ENCODE measurements at regions not wholly inside any gene's neighbourhood (a gene's known extent, or its start where the extent isn't known, plus 50 kb on each side); places are given as distances from the start of the nearest gene placed in this dataset.

DNA sequence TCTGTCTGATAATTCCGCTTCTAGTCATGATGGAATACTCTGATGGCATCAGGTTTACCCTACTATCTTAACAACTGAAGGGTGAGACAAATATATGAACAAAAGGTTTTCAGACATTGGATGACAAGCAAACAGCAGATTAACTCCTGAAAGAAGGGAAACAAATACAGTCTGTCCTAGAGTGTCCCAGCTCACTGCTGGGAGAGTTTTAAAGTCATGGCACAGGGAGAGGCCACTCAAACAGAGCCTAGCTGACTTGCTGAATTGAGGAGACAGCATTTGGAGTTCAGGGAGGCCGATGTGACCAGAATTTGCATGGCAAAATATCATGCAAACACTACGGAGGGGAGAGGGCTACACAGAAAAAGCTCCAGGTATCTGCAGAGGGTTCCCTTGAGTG lies 73.1 kb downstream of the MDH2 start:
- TF ChIP-seq, protein P1, sequence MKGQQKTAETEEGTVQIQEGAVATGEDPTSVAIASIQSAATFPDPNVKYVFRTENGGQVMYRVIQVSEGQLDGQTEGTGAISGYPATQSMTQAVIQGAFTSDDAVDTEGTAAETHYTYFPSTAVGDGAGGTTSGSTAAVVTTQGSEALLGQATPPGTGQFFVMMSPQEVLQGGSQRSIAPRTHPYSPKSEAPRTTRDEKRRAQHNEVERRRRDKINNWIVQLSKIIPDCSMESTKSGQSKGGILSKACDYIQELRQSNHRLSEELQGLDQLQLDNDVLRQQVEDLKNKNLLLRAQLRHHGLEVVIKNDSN (IDR thresholded peaks at IDR 0.05) = no peak
- TF ChIP-seq EP300 (IDR thresholded peaks at IDR 0.05; ENCODE audit: borderline replicate concordance) (no peak), ZBTB7A (IDR thresholded peaks at IDR 0.05; ENCODE audit: low read depth) (no peak), FOXM1 (IDR thresholded peaks at IDR 0.05; ENCODE audit: borderline replicate concordance, low read depth) (no peak), NFIC (IDR thresholded peaks at IDR 0.05) (no peak), EGR1 (IDR thresholded peaks at IDR 0.05) (no peak), TAF1 (IDR thresholded peaks at IDR 0.05; ENCODE audit: low read depth) (no peak), CREB1 (IDR thresholded peaks at IDR 0.05; ENCODE audit: low read depth) (no peak), TEAD4 (IDR thresholded peaks at IDR 0.05) (no peak), CEBPB (IDR thresholded peaks at IDR 0.05) (no peak), TCF12 (IDR thresholded peaks at IDR 0.05; ENCODE audit: low read depth) (no peak), YY1 (IDR thresholded peaks at IDR 0.05; ENCODE audit: low read depth) (no peak), RAD21 (IDR thresholded peaks at IDR 0.05; ENCODE audit: low read depth) (no peak)
- TF ChIP-seq, protein P2, sequence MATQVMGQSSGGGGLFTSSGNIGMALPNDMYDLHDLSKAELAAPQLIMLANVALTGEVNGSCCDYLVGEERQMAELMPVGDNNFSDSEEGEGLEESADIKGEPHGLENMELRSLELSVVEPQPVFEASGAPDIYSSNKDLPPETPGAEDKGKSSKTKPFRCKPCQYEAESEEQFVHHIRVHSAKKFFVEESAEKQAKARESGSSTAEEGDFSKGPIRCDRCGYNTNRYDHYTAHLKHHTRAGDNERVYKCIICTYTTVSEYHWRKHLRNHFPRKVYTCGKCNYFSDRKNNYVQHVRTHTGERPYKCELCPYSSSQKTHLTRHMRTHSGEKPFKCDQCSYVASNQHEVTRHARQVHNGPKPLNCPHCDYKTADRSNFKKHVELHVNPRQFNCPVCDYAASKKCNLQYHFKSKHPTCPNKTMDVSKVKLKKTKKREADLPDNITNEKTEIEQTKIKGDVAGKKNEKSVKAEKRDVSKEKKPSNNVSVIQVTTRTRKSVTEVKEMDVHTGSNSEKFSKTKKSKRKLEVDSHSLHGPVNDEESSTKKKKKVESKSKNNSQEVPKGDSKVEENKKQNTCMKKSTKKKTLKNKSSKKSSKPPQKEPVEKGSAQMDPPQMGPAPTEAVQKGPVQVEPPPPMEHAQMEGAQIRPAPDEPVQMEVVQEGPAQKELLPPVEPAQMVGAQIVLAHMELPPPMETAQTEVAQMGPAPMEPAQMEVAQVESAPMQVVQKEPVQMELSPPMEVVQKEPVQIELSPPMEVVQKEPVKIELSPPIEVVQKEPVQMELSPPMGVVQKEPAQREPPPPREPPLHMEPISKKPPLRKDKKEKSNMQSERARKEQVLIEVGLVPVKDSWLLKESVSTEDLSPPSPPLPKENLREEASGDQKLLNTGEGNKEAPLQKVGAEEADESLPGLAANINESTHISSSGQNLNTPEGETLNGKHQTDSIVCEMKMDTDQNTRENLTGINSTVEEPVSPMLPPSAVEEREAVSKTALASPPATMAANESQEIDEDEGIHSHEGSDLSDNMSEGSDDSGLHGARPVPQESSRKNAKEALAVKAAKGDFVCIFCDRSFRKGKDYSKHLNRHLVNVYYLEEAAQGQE (IDR thresholded peaks at IDR 0.05; ENCODE audit: low read depth) = no peak
- TF ChIP-seq, protein P3, sequence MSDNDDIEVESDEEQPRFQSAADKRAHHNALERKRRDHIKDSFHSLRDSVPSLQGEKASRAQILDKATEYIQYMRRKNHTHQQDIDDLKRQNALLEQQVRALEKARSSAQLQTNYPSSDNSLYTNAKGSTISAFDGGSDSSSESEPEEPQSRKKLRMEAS (IDR thresholded peaks at IDR 0.05) = no peak

DNA sequence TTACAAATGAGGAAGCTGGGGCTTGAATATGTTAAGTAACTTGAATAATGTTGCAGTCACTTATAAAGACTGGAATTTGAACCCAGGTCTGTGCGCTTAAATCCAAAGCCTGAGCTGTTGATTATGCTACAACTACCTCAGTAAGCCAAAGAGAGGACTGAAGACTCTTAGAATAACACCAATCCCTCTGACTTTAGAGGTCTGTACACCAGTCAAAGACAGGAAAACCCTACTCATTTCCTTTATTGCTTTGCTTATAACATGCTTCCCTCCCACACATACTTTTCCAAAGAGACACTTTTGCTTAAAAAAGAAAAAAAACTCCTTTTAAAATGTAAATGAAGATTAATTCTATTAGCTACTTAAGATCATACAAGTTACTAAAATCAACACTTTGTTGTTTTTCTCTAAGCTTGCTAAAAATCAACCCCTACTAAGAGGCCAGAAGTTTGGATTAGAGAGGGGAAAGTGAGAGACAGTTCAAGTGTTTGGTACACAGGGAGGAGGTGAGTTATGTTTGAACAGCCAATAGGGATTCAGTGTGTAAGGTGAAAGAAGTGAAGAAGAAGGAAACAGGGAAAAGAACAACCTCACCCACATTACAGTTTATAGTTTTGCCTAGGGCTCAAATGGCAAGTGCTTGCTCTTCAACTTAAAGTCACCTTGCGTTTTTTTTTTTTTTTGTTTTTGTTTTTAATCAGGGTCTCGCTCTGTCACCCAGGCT lies 74.8 kb downstream of the MDH2 start:
- TF ChIP-seq NFIC (IDR thresholded peaks at IDR 0.05) (no peak), ZBTB7A (IDR thresholded peaks at IDR 0.05; ENCODE audit: low read depth) (no peak)
- TF ChIP-seq, protein P2 (IDR thresholded peaks at IDR 0.05; ENCODE audit: low read depth) = no peak
- TF ChIP-seq, protein P1 (IDR thresholded peaks at IDR 0.05) = no peak

DNA sequence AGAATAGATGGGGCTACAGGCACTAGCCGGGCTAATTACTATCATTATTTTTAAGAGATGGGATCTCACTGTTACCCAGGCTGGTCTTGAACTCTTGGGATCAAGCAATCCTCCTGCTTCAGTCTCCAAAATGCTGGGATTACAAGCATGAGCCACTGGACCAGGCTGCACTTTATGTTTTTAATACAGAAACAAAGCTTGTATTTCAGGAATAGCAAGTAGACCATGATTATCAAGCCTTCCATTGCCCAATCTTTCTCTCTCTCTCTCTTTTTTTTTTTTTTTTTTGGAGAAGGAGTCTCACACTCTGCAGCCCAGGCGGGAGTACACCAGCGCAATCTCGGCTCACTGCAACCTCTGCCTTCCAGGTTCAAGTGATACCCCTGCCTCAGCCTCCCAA lies 75.4 kb downstream of the MDH2 start:
- TF ChIP-seq, protein P3 (IDR thresholded peaks at IDR 0.05) = no peak
- TF ChIP-seq TEAD4 (IDR thresholded peaks at IDR 0.05) = no peak
- no peak for TF ChIP-seq CREB1 (IDR thresholded peaks at IDR 0.05; ENCODE audit: low read depth)
- TF ChIP-seq EP300 (IDR thresholded peaks at IDR 0.05; ENCODE audit: borderline replicate concordance) = no peak
- no peak for TF ChIP-seq CEBPB (IDR thresholded peaks at IDR 0.05)
- no peak for TF ChIP-seq ZBTB7A (IDR thresholded peaks at IDR 0.05; ENCODE audit: low read depth)
- TF ChIP-seq TCF12 (IDR thresholded peaks at IDR 0.05; ENCODE audit: low read depth) = no peak
- TF ChIP-seq YY1 (IDR thresholded peaks at IDR 0.05; ENCODE audit: low read depth) = no peak
- TF ChIP-seq TAF1 (IDR thresholded peaks at IDR 0.05; ENCODE audit: low read depth) = no peak
- no peak for TF ChIP-seq EGR1 (IDR thresholded peaks at IDR 0.05)
- no peak for TF ChIP-seq NFIC (IDR thresholded peaks at IDR 0.05)
- TF ChIP-seq FOXM1 (IDR thresholded peaks at IDR 0.05; ENCODE audit: borderline replicate concordance, low read depth) = no peak

DNA sequence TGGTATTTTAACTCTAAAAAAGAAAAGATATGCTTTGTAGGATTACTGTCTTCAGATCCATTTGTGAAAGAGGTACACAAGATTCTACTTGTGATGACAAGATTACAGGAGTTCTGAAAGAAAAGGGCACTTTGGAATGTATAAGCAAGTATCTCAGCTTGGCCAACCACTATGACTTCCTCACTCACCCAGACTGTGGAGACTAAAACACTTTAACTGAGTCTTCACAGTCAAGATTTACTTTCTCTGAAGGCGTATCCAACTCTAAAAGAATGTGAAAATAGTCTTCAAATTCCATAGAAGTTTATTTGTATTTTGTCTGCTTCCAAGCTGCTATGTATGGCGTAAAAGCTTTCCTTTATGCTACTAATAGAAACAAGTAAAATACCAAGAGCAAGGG lies 76.1 kb upstream of the SRRM3 start:
- TF ChIP-seq TCF12 (IDR thresholded peaks at IDR 0.05; ENCODE audit: low read depth) (no peak), RAD21 (IDR thresholded peaks at IDR 0.05; ENCODE audit: low read depth) (no peak), FOXM1 (IDR thresholded peaks at IDR 0.05; ENCODE audit: borderline replicate concordance, low read depth) (no peak), TAF1 (IDR thresholded peaks at IDR 0.05; ENCODE audit: low read depth) (no peak), ZBTB7A (IDR thresholded peaks at IDR 0.05; ENCODE audit: low read depth) (no peak), NFIC (IDR thresholded peaks at IDR 0.05) (no peak), EGR1 (IDR thresholded peaks at IDR 0.05) (no peak), EP300 (IDR thresholded peaks at IDR 0.05; ENCODE audit: borderline replicate concordance) (no peak), YY1 (IDR thresholded peaks at IDR 0.05; ENCODE audit: low read depth) (no peak), CREB1 (IDR thresholded peaks at IDR 0.05; ENCODE audit: low read depth) (no peak), CEBPB (IDR thresholded peaks at IDR 0.05) (no peak), TEAD4 (IDR thresholded peaks at IDR 0.05) (no peak)
- TF ChIP-seq, protein P1 (IDR thresholded peaks at IDR 0.05) = no peak
- TF ChIP-seq, protein P3 (IDR thresholded peaks at IDR 0.05) = no peak
- TF ChIP-seq, protein P2 (IDR thresholded peaks at IDR 0.05; ENCODE audit: low read depth) = no peak

Measured in Ishikawa (cell line).